Tibial artery (tissue), 4 donors: ENCODE measurements at regions not wholly inside any gene's neighbourhood (a gene's known extent, or its start where the extent isn't known, plus 50 kb on each side); places are given as distances from the start of the nearest gene placed in this dataset.

ENCODE experiments used
- DNase-seq, 2 donors: peaks; one replicate each; pipeline ENCODE4 v3.0.0-alpha.2; 2019
- H3K27ac ChIP-seq, 2 donors: fragments of 200-600 bp; sonication (generic) in 1 of 2; 1 replicate in 1 of 2; 2 replicates in 1 of 2; pipeline ENCODE4 v1.5.1; 2018 to 2019; ENCODE audit warnings: mild to moderate bottlenecking in 1 of 2
- H3K27me3 ChIP-seq, 2 donors: fragments of 200-600 bp; sonication (generic) in 1 of 2; one replicate each; pipeline versions ENCODE4 v1.5.1 to v1.6.0; 2016 to 2019
- H3K36me3 ChIP-seq, 3 donors: fragments of 200-600 bp; sonication (generic) in 2 of 3; one replicate each; pipeline ENCODE4 v1.5.1; 2016 to 2019; ENCODE audit warnings: mild to moderate bottlenecking in 2 of 3
- H3K4me1 ChIP-seq, 4 donors: fragments of 200-600 bp; sonication (generic) in 2 of 4; 1 replicate in 3 of 4; 2 replicates in 1 of 4; pipeline ENCODE4 v1.5.1; 2016 to 2019
- H3K4me3 ChIP-seq, 2 donors: fragments of 200-600 bp; sonication (generic) in 1 of 2; 1 replicate in 1 of 2; 2 replicates in 1 of 2; pipeline ENCODE4 v1.5.1; 2018 to 2019; ENCODE audit warnings: mild to moderate bottlenecking in 2 of 2
- H3K9me3 ChIP-seq, 3 donors: fragments of 200-600 bp; sonication (generic) in 1 of 3; one replicate each; pipeline ENCODE4 v1.5.1; 2016 to 2019
- CTCF ChIP-seq, 2 experiments: fragments of 200-600 bp in 1 of 2; fragments of 450-650 bp in 1 of 2; IDR thresholded peaks; one replicate each; pipeline ENCODE4 v1.5.1; 2017 to 2019; ENCODE audit warnings: antibody characterized with exemption in 2 of 2, mild to moderate bottlenecking in 1 of 2, moderate library complexity in 1 of 2
- intact Hi-C: fragments of 100-400 bp; cut with DNase I; formaldehyde crosslinking; loops from one replicate; pipeline ENCODE4 v1.15.0; 2023; ENCODE audit warnings: low total_unique reads

DNA sequence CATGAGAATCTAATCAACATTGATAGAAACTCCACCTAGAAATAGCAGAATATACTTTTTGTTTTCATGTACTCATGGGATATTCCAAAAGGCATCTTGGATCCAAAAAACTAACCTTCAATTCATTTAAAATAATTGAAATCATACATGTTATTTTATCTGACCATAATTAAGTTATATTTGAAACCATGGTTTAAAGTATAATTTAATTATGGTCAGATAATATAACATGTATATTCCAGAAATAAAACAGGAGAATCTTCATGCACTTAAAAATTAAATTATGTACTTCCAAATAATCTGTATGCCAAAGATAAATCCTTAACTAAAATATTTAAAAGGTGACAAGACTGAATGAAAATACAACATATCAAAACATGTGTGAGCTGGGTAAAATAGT lies 651.3 kb upstream of the LINC00305 start:
- Histone ChIP-seq H3K36me3 (no peaks in the 10 kb centered on the region), H3K4me1 (no peaks in the 10 kb centered on the region), H3K9me3 (no peaks in the 10 kb centered on the region), H3K27ac (no peak overlapping the region), H3K4me3 (no peak overlapping the region), H3K27me3 (no peaks in the 10 kb centered on the region)
- intact Hi-C loops: no loop called here
- no peak for TF ChIP-seq CTCF (IDR thresholded peaks at IDR 0.05)
- DNase-seq: no peak

DNA sequence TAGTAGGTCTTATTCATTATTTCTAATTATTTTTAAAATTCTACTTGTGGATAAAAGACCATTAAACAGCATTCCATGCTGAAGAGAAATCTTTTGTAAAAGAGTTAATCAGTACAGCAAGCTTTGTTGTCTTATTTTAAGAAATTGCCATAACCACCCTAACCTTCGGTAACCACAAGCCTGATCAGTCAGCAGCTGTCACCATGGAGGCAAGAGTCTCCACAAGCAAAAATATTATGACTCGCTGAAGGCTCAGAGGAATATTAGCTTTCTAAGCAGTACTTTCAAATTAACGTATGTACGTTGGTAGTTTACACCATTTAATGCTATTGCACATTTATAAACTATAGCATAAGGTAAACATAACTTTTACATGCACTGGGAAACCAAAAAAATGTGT lies 650.5 kb upstream of the LINC00305 start:
- Histone ChIP-seq H3K27ac (no peak overlapping the region), H3K27me3 (no peaks in the 10 kb centered on the region), H3K9me3 (no peaks in the 10 kb centered on the region), H3K4me1 (no peaks in the 10 kb centered on the region), H3K36me3 (no peaks in the 10 kb centered on the region), H3K4me3 (no peak overlapping the region)
- no peak for TF ChIP-seq CTCF (IDR thresholded peaks at IDR 0.05)
- intact Hi-C loops: no loop called here
- DNase-seq: no peak

- Histone ChIP-seq H3K4me1 (no peaks in the 10 kb centered on the region), H3K27ac (no peak overlapping the region), H3K27me3 (no peaks in the 10 kb centered on the region), H3K9me3 (no peaks in the 10 kb centered on the region), H3K36me3 (no peaks in the 10 kb centered on the region), H3K4me3 (no peak overlapping the region)
- intact Hi-C loops: no loop called here
- no peak for DNase-seq
- TF ChIP-seq CTCF (IDR thresholded peaks at IDR 0.05): no peak
Observed at GRCh38 chr18:64791236-64791635, 642.3 kb upstream of the LINC00305 start.

- intact Hi-C loops: no loop called here
- no peak for TF ChIP-seq CTCF (IDR thresholded peaks at IDR 0.05)
- no peak overlapping the region for H3K4me3 ChIP-seq
- H3K36me3 ChIP-seq: no peaks in the 10 kb centered on the region
- H3K9me3 ChIP-seq: no peaks in the 10 kb centered on the region
- DNase-seq: no peak
- H3K27ac ChIP-seq: no peak overlapping the region
- H3K27me3 ChIP-seq: no peaks in the 10 kb centered on the region
- H3K4me1 ChIP-seq: no peaks in the 10 kb centered on the region
Observed at GRCh38 chr18:64785686-64786085, 636.8 kb upstream of the LINC00305 start.

DNA sequence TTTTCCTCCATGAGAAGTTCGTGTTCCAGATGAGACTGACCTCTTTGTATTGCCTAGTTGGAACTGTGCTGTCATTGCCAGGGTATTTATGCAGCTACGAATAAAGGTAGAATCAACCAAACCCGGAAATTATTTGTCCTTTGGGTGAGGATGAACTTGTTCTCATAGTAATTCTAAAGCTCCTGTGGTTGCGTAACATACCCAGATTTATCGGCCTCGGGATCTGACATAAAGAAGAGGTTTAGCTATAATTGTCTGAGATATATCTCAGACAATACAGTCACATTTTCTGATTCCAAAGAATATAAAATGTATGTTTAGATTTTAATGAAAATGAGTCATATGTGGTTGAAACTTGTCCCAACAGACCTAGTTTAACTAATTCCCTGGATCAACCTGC lies 628.7 kb upstream of the LINC00305 start:
- intact Hi-C loops: no loop called here
- H3K27me3 ChIP-seq: no peaks in the 10 kb centered on the region
- no peak for DNase-seq
- H3K9me3 ChIP-seq: no peaks in the 10 kb centered on the region
- no peaks in the 10 kb centered on the region for H3K36me3 ChIP-seq
- H3K27ac ChIP-seq: no peak overlapping the region
- no peak for TF ChIP-seq CTCF (IDR thresholded peaks at IDR 0.05)
- no peaks in the 10 kb centered on the region for H3K4me1 ChIP-seq
- H3K4me3 ChIP-seq: no peak overlapping the region

- H3K4me1 ChIP-seq: no peaks in the 10 kb centered on the region
- H3K27ac ChIP-seq: no peak overlapping the region
- H3K9me3 ChIP-seq: no peaks in the 10 kb centered on the region
- no peak for DNase-seq
- no peaks in the 10 kb centered on the region for H3K27me3 ChIP-seq
- intact Hi-C loops: no loop called here
- H3K4me3 ChIP-seq: no peak overlapping the region
- no peaks in the 10 kb centered on the region for H3K36me3 ChIP-seq
- TF ChIP-seq CTCF (IDR thresholded peaks at IDR 0.05): no peak
Observed at GRCh38 chr18:64765908-64766307, 617.0 kb upstream of the LINC00305 start.
